HCT116 (cell line): ENCODE measurements at regions not wholly inside any gene's neighbourhood (a gene's known extent, or its start where the extent isn't known, plus 50 kb on each side); places are given as distances from the start of the nearest gene placed in this dataset.

Source experiments
- ATAC-seq: fragments of 200-7000 bp; cut with Tn5 transposase; 2 replicates; pipeline ENCODE4 v1.9.1; 2020; ENCODE audit warnings: mild to moderate bottlenecking, moderate library complexity
- BruUV-seq: library from RNA; stranded (reverse); fragments of 400-500 nt; replicated peaks from 2 replicates; lab custom pipeline; 2021; lab: Mats Ljungman, UMichigan
- CTCF ChIA-PET: fragments of 300-600 bp; sonication (Branson Sonifier 250); formaldehyde crosslinking; loops from one replicate; lab custom pipeline; 2021; ENCODE audit warnings: antibody characterized with exemption; lab: Charles Lee
- POLR2A ChIA-PET: fragments of 300-600, 350-600 bp; sonication (Branson Sonifier 250); formaldehyde crosslinking; loops from one replicate; lab custom pipeline; 2021; ENCODE audit warnings: antibody characterized with exemption; lab: Charles Lee
- RAD21 ChIA-PET, 2 experiments: fragments of 300-600 bp; sonication (Branson Sonifier 250); formaldehyde crosslinking; loops; one replicate each; lab custom pipeline; 2023; ENCODE audit warnings: low total read pairs in 2 of 2; ENCODE audit not compliant: uncharacterized antibody in 2 of 2, unreplicated experiment in 2 of 2, low non-redundant PET in 1 of 2; lab: Charles Lee
- DNase-seq: peaks from one replicate; pipeline ENCODE4 v3.0.0-alpha.2; 2010; ENCODE audit warnings: low read depth, low spot score
- H2AFZ ChIP-seq: fragments of 200-600 bp; shearing (Covaris generic), sonication (generic); 2 replicates; pipeline ENCODE4 v1.6.1; 2017; ENCODE audit warnings: low read depth, mixed run types, mixed read lengths, antibody characterized with exemption, low read length; ENCODE audit not compliant: poor library complexity, severe bottlenecking
- H3K27ac ChIP-seq: 2 replicates; pipeline ENCODE4 v1.5.1; 2012; ENCODE audit warnings: low read depth, low read length
- H3K27me3 ChIP-seq: fragments of 200-600 bp; sonication (generic); 2 replicates; pipeline ENCODE4 v1.6.1; 2016; ENCODE audit warnings: mixed run types, low read length, mixed read lengths; ENCODE audit not compliant: insufficient read depth
- H3K36me3 ChIP-seq, 2 experiments: fragments of 200-500 bp in 1 of 2; fragments of 200-600 bp in 1 of 2; sonication (Bioruptor generic) in 1 of 2; sonication (generic) in 1 of 2; 2 replicates each; pipeline versions ENCODE4 v1.5.1 to v1.6.1; 2014 to 2016; ENCODE audit warnings: low read length in 2 of 2, inconsistent platforms in 1 of 2, mixed read lengths in 1 of 2, mixed run types in 1 of 2; ENCODE audit not compliant: insufficient read depth in 2 of 2, control insufficient read depth in 1 of 2
- H3K4me1 ChIP-seq, 2 experiments: fragments of 200-600 bp in 1 of 2; sonication (generic) in 1 of 2; 2 replicates each; pipeline versions ENCODE4 v1.5.1 to v1.6.1; 2012 to 2017; ENCODE audit warnings: low read length in 2 of 2, inconsistent platforms in 1 of 2, mild to moderate bottlenecking in 1 of 2, mixed read lengths in 1 of 2, mixed run types in 1 of 2, moderate library complexity in 1 of 2; ENCODE audit not compliant: insufficient read depth in 2 of 2, control insufficient read depth in 1 of 2
- H3K4me2 ChIP-seq: fragments of 200-600 bp; sonication (generic); 2 replicates; pipeline ENCODE4 v1.6.1; 2017; ENCODE audit warnings: mixed run types, low read length, mixed read lengths
- H3K4me3 ChIP-seq, 2 experiments: fragments of 200-600 bp in 1 of 2; sonication (generic) in 1 of 2; replicated peaks in 1 of 2; 2 replicates each; pipeline ENCODE4 v1.5.1; 2011 to 2016; ENCODE audit warnings: low read length in 2 of 2, control low read depth in 1 of 2, low read depth in 1 of 2, mild to moderate bottlenecking in 1 of 2, mixed read lengths in 1 of 2, mixed run types in 1 of 2
- H3K79me2 ChIP-seq: fragments of 200-600 bp; sonication (generic); 2 replicates; pipeline ENCODE4 v1.6.1; 2017; ENCODE audit warnings: mild to moderate bottlenecking, mixed run types, low read length, moderate library complexity, mixed read lengths; ENCODE audit not compliant: insufficient read depth
- H3K9ac ChIP-seq: fragments of 200-600 bp; sonication (generic); 2 replicates; pipeline ENCODE4 v1.6.1; 2016; ENCODE audit warnings: low read length, mixed read lengths
- H3K9me2 ChIP-seq: fragments of 200-600 bp; sonication (generic), shearing (Covaris generic); 2 replicates; pipeline ENCODE4 v1.6.1; 2017; ENCODE audit warnings: mixed run types, mild to moderate bottlenecking, moderate library complexity; ENCODE audit not compliant: insufficient read depth
- H3K9me3 ChIP-seq, 2 experiments: fragments of 200-500 bp in 1 of 2; fragments of 200-600 bp in 1 of 2; sonication (Bioruptor generic) in 1 of 2; sonication (generic) in 1 of 2; 2 replicates each; pipeline ENCODE4 v1.6.1; 2014 to 2017; ENCODE audit warnings: low read length in 2 of 2, mixed read lengths in 2 of 2, inconsistent platforms in 1 of 2, low read depth in 1 of 2, mild to moderate bottlenecking in 1 of 2, mixed run types in 1 of 2, moderate library complexity in 1 of 2; ENCODE audit not compliant: control insufficient read depth in 1 of 2, insufficient read depth in 1 of 2
- H4K20me1 ChIP-seq: fragments of 200-600 bp; sonication (generic), shearing (Covaris generic); 2 replicates; pipeline ENCODE4 v1.6.1; 2017; ENCODE audit warnings: mixed run types, mild to moderate bottlenecking, moderate library complexity; ENCODE audit not compliant: insufficient read depth
- CEBPB ChIP-seq: IDR thresholded peaks from 2 replicates; pipeline ENCODE4 v1.6.1; 2012; ENCODE audit warnings: low read depth
- CTCF ChIP-seq, 3 experiments: fragments of 200-600 bp in 1 of 3; sonication (generic) in 1 of 3; IDR thresholded peaks in 2 of 3; conservative IDR thresholded peaks in 1 of 3; 2 replicates each; pipeline ENCODE4 v1.5.1; 2012 to 2017; ENCODE audit warnings: low read depth in 2 of 3, low read length in 2 of 3, antibody characterized with exemption in 1 of 3, borderline replicate concordance in 1 of 3, control low read depth in 1 of 3, mild to moderate bottlenecking in 1 of 3, mixed read lengths in 1 of 3, mixed run types in 1 of 3, moderate library complexity in 1 of 3; ENCODE audit not compliant: insufficient read depth in 1 of 3
- EGR1 ChIP-seq: IDR thresholded peaks from 2 replicates; pipeline ENCODE4 v1.6.1; 2012; ENCODE audit warnings: low read depth
- EZH2 ChIP-seq: fragments of 200-600 bp; sonication (generic); IDR thresholded peaks from 2 replicates; pipeline ENCODE4 v1.6.1; 2017; ENCODE audit warnings: antibody characterized with exemption, mixed run types
- EZH2phosphoT487 ChIP-seq: fragments of 200-600 bp; IDR thresholded peaks from 2 replicates; pipeline ENCODE4 v1.6.1; 2018; ENCODE audit warnings: antibody characterized with exemption, borderline replicate concordance
- FOSL1 ChIP-seq: IDR thresholded peaks from 2 replicates; pipeline ENCODE4 v1.6.1; 2012; ENCODE audit warnings: low read depth
- JUND ChIP-seq: IDR thresholded peaks from 2 replicates; pipeline ENCODE4 v1.6.1; 2012
- SIN3A ChIP-seq: IDR thresholded peaks from 2 replicates; pipeline ENCODE4 v1.6.1; 2012; ENCODE audit warnings: low read depth
- SP1 ChIP-seq: IDR thresholded peaks from 2 replicates; pipeline ENCODE4 v1.6.1; 2012; ENCODE audit warnings: low read depth
- SRF ChIP-seq: IDR thresholded peaks from 2 replicates; pipeline ENCODE4 v1.6.1; 2012; ENCODE audit warnings: low read depth
- TCF7L2 ChIP-seq: IDR thresholded peaks from 2 replicates; pipeline ENCODE4 v1.7.0; 2011; ENCODE audit warnings: borderline replicate concordance, inconsistent platforms; ENCODE audit not compliant: insufficient read depth, insufficient read length; ENCODE audit errors: extremely low read depth
- YY1 ChIP-seq: IDR thresholded peaks from 2 replicates; pipeline ENCODE4 v1.6.1; 2011; ENCODE audit warnings: low read length, low read depth, moderate library complexity, mild to moderate bottlenecking; ENCODE audit not compliant: insufficient replicate concordance; ENCODE audit errors: extremely low read depth
- intact Hi-C: fragments of 100-400 bp; cut with micrococcal nuclease; formaldehyde crosslinking; loops from 2 replicates; pipeline ENCODE4 v1.10.0; 2022
- TF ChIP-seq, protein P1 (sequence below): IDR thresholded peaks from 2 replicates; pipeline ENCODE4 v1.6.1; 2011; ENCODE audit warnings: mild to moderate bottlenecking, low read length, moderate library complexity; ENCODE audit not compliant: insufficient replicate concordance; ENCODE audit errors: extremely low read depth
- TF ChIP-seq, protein P2 (sequence below): IDR thresholded peaks from 2 replicates; pipeline ENCODE4 v1.6.1; 2012; ENCODE audit warnings: low read depth

DNA sequence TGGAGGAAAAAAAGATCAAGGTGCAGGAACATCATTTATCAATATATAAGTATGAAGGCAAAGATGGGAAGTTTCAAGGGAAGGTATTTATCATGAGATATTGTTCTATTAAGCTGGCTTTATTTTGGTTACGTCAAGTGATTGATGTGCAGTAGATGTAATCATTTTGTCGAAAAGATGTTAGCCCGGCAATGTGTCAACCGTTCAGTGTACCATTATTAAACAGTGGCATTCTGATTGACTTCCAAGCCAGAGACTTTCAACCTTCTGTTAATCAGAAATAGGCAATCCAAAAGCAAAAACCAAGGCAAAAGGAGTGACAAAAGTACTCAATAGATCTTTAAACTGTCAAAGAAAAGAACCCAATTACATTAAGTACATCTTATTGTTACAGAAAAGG lies 1340.3 kb upstream of the GOT2 start:
- intact Hi-C loops, result no loop called here
- Histone ChIP-seq H3K9ac (no peak overlapping the region), H3K79me2 (no peaks in the 10 kb centered on the region), H3K27me3 (no peaks in the 10 kb centered on the region), H3K9me3 (peaks cover 0 to 12% of the 10 kb centered on the region in 2 experiments; a peak in 3 of 4 replicates), H3K4me3 (no peak overlapping the region), H3K4me1 (no peaks in the 10 kb centered on the region), H3K36me3 (no peaks in the 10 kb centered on the region), H3K4me2 (no peak overlapping the region), H4K20me1 (no peaks in the 10 kb centered on the region), H3K27ac (no peak overlapping the region), H2AFZ (no peak overlapping the region), H3K9me2 (no peaks in the 10 kb centered on the region)
- ChIA-PET CTCF (no interaction called here), RAD21 (no interaction called here), POLR2A (no interaction called here)
- DNase-seq, result no peak
- TF ChIP-seq SP1 (no peak), FOSL1 (no peak), JUND (no peak), EGR1 (no peak), EZH2phosphoT487 (no peak), EZH2 (no peak), CTCF (IDR thresholded peaks at IDR 0.05 in 2 of 3, conservative IDR thresholded peaks at IDR 0.05 in 1 of 3; ENCODE audit: borderline replicate concordance in 1 of 3, insufficient read depth in 1 of 3, low read depth in 2 of 3, low read length in 2 of 3) (no peak), SRF (no peak), SIN3A (no peak), YY1 (no peak), CEBPB (no peak), TCF7L2 (no peak)
- TF ChIP-seq, protein P1, sequence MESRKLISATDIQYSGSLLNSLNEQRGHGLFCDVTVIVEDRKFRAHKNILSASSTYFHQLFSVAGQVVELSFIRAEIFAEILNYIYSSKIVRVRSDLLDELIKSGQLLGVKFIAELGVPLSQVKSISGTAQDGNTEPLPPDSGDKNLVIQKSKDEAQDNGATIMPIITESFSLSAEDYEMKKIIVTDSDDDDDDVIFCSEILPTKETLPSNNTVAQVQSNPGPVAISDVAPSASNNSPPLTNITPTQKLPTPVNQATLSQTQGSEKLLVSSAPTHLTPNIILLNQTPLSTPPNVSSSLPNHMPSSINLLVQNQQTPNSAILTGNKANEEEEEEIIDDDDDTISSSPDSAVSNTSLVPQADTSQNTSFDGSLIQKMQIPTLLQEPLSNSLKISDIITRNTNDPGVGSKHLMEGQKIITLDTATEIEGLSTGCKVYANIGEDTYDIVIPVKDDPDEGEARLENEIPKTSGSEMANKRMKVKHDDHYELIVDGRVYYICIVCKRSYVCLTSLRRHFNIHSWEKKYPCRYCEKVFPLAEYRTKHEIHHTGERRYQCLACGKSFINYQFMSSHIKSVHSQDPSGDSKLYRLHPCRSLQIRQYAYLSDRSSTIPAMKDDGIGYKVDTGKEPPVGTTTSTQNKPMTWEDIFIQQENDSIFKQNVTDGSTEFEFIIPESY, result no peak
- TF ChIP-seq, protein P2, sequence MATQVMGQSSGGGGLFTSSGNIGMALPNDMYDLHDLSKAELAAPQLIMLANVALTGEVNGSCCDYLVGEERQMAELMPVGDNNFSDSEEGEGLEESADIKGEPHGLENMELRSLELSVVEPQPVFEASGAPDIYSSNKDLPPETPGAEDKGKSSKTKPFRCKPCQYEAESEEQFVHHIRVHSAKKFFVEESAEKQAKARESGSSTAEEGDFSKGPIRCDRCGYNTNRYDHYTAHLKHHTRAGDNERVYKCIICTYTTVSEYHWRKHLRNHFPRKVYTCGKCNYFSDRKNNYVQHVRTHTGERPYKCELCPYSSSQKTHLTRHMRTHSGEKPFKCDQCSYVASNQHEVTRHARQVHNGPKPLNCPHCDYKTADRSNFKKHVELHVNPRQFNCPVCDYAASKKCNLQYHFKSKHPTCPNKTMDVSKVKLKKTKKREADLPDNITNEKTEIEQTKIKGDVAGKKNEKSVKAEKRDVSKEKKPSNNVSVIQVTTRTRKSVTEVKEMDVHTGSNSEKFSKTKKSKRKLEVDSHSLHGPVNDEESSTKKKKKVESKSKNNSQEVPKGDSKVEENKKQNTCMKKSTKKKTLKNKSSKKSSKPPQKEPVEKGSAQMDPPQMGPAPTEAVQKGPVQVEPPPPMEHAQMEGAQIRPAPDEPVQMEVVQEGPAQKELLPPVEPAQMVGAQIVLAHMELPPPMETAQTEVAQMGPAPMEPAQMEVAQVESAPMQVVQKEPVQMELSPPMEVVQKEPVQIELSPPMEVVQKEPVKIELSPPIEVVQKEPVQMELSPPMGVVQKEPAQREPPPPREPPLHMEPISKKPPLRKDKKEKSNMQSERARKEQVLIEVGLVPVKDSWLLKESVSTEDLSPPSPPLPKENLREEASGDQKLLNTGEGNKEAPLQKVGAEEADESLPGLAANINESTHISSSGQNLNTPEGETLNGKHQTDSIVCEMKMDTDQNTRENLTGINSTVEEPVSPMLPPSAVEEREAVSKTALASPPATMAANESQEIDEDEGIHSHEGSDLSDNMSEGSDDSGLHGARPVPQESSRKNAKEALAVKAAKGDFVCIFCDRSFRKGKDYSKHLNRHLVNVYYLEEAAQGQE, result no peak
- ATAC-seq, result no peak
- no TSS peak for BruUV-seq
